C4-2B (cell line): ENCODE measurements at regions not wholly inside any gene's neighbourhood (a gene's known extent, or its start where the extent isn't known, plus 50 kb on each side); places are given as distances from the start of the nearest gene placed in this dataset.
"Not testable (repeated sequence)": the region's sequence is repeated elsewhere in the genome, so short reads cannot be mapped to it uniquely, and the experiment has no call there.

Source experiments
- H3K27ac ChIP-seq: fragments of 450-650 bp; 2 replicates; pipeline ENCODE4 v1.5.1; 2017
- ZFX ChIP-seq: fragments of 450-650 bp; IDR thresholded peaks from 2 replicates; pipeline ENCODE4 v1.6.1; 2017
- TF ChIP-seq, protein P1 (sequence below): fragments of 450-650 bp; conservative IDR thresholded peaks from 2 replicates; pipeline ENCODE4 v1.5.1; 2017; ENCODE audit warnings: mild to moderate bottlenecking

DNA sequence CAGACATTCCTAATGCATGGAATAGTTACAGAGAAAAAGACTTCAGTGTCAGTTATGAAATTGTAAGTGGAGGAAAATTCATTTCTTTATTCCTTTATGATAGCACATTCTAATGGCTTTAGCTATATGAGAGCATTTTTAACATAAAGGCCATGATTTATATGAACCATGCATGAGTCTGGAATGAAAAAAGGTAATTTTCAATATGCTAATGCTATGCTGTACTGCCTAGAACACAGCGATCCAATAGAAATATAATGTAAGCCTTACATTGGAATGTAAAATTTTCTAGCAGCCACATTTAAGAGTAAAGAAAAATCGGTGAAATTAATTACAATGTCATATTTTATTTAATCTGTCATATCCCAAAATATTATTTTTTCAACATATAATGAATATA lies 932.0 kb downstream of the C4orf33 start:
- no peak for TF ChIP-seq ZFX
- TF ChIP-seq, protein P1, sequence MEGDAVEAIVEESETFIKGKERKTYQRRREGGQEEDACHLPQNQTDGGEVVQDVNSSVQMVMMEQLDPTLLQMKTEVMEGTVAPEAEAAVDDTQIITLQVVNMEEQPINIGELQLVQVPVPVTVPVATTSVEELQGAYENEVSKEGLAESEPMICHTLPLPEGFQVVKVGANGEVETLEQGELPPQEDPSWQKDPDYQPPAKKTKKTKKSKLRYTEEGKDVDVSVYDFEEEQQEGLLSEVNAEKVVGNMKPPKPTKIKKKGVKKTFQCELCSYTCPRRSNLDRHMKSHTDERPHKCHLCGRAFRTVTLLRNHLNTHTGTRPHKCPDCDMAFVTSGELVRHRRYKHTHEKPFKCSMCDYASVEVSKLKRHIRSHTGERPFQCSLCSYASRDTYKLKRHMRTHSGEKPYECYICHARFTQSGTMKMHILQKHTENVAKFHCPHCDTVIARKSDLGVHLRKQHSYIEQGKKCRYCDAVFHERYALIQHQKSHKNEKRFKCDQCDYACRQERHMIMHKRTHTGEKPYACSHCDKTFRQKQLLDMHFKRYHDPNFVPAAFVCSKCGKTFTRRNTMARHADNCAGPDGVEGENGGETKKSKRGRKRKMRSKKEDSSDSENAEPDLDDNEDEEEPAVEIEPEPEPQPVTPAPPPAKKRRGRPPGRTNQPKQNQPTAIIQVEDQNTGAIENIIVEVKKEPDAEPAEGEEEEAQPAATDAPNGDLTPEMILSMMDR, result no peak
- no peak overlapping the region for H3K27ac ChIP-seq

DNA sequence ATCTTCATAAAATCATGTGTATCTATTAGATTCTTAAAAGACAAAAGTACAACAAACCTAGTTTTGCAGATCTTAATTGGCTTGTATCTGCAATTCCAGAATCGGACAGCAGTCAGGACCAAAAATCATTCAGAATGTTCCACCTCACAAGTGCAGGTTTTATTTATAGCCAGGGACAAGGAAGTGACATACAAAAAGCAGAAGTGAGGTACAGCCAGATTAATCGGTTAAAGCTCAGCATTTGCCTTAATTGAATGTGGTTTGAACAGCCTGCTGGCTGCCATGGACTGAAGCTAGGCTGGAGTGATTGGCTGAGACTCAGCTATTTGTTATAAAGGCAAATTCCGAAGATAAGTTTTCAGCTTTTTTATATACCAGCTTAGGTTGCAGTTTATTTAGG lies 932.6 kb downstream of the C4orf33 start:
- no peak for TF ChIP-seq ZFX
- TF ChIP-seq, protein P1, result no peak
- no peak overlapping the region for H3K27ac ChIP-seq

DNA sequence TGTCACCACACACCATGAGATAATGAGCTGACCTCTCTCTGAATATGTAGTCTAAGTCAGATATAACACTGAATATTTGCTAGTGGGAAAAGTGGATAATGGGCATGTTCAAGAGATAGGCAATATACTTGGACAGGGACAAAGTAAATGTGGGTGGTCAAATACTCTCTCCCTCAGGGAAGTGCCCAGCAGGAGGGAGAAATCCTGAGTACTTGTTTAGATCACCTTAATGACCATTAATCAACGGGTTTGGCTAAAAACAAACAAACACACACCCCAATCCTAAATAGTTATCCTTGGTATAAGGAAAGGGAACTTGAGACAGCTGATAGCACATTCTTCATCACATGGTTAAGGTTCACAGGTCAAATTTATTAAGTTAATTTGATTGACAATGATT lies 933.5 kb downstream of the C4orf33 start:
- H3K27ac ChIP-seq, result no peak overlapping the region

DNA sequence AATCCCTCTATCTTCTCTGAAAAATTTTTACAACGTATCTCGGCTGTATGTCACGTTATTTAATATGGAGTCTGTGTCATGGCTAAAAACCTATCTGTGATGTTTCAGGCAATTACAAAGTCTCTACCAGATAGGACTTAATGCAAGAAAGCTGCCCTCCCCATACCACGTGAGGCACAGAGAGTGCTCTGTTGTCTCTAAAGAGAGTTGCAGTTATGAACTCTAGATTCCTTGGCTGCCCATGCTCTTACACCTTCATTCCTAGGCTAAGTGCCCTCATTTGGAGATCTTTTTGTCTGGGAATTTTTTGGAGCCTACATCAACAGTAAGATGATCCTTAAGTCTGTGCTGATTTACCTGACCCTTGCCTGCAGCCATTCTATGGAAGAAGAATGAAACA lies 935.9 kb downstream of the C4orf33 start:
- TF ChIP-seq ZFX, result no peak
- TF ChIP-seq, protein P1, result no peak
- no peak overlapping the region for H3K27ac ChIP-seq

More for the DNA sequence above, 933.5 kb downstream of the C4orf33 start:
- no peak for TF ChIP-seq ZFX
- TF ChIP-seq, protein P1, result no peak

DNA sequence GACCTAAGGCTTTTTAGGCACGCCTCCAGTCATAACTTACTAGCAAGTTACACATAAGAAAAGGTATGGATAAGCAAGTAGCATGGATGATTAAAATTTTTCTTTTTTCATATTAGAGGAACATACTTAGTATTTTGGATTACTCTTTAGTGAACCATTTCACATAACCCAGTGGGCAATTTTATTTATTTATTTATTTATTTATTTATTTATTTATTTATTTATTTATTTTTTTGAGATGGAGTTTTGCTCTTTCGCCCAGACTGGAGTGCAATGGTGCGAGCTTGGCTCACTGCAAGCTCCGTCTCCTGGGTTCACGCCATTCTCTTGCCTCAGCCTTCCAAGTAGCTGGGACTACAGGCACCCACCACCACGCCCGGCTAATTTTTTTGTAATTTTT lies 937.7 kb downstream of the C4orf33 start:
- not testable (repeated sequence) for H3K27ac ChIP-seq

DNA sequence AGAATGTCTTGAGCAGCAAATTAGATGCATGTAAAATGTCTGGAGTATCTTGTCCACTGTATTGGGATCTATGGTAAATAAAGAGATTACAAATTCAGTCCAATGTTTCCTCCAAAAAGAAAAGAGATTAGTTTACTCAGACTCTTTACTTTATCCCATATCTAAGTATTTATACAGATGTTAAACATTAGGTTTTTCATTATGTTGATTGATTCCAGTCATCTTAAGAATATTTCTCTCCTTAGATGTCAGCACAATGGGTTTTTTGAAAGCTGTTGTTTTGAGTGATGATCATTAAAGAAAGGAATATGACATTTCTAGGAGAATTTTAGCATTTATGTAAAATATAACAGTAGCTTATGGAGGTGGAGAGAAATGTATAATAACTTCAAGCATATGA lies 938.9 kb downstream of the C4orf33 start:
- no peak overlapping the region for H3K27ac ChIP-seq

DNA sequence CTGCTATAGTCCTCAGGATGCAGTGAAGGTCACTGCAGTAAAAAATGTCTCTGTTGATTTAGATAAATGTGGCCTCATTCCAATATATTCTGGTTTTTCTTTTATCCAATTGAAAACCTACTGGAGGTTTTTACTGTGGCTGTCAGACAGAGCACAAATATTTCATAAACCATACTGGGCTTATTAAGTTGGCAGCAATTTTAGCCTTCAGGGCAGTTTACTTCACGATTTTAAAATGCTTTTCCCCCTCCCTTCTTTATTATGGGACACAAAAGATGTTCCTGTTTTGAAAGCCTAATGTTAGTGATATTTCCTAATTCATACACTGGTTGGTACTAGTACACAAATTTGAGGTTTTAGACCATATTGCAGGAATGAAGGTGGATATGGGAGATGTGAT lies 939.4 kb downstream of the C4orf33 start:
- H3K27ac ChIP-seq, result no peak overlapping the region
- no peak for TF ChIP-seq ZFX
- TF ChIP-seq, protein P1, result no peak

More for the DNA sequence above, 938.9 kb downstream of the C4orf33 start:
- TF ChIP-seq, protein P1, result no peak
- no peak for TF ChIP-seq ZFX

DNA sequence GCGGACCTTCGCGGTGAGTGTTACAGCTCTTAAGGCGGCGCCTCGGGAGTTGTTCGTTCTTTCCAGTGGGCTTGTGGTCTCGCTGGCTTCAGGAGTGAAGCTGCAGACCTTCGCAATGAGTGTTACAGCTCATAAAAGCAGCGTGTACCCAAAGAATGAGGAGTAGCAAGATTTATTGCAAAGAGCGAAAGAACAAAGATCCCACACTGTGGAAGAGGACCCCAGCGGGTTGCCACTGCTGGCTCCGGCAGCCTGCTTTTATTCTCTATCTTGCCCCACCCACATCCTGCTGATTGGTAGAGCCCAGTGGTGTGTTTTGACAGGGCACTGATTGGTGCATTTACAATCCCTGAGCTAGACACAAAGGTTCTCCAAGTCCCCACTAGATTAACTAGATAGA lies 941.9 kb downstream of the C4orf33 start:
- H3K27ac ChIP-seq, result not testable (repeated sequence)

DNA sequence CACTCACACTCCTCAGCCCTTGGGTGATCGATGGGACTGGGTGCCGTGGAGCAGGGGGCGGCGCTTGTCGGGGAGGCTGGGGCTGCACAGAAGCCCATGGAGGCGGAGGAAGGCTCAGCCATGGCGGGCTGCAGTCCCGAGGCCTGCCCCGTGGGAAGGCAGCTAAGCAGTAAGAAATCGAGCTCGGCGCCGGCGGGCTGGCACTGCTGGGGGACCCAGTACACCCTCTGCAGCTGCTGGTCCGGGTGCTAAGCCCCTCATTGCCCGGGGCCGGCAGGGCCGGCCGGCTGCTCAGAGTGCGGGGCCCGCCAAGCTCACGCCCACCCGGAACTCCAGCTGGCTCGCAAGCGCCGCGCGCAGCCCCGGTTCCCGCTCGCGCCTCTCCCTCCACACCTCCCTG lies 942.6 kb downstream of the C4orf33 start:
- not testable (repeated sequence) for H3K27ac ChIP-seq
